SK-N-SH treated with all-trans-retinoic acid at 6 μM for 48 hours (cell line): ENCODE measurements at regions not wholly inside any gene's neighbourhood (a gene's known extent, or its start where the extent isn't known, plus 50 kb on each side); places are given as distances from the start of the nearest gene placed in this dataset.

ENCODE experiments used
- ATAC-seq: fragments of 200-7000 bp; cut with Tn5 transposase; 3 replicates; pipeline ENCODE4 v1.9.1; 2020; ENCODE audit warnings: mild to moderate bottlenecking, moderate library complexity
- ARNTL ChIP-seq: fragments of 450-650 bp; formaldehyde crosslinking; IDR thresholded peaks from 2 replicates; pipeline ENCODE4 v1.5.0; 2020; ENCODE audit warnings: low read depth, mild to moderate bottlenecking, moderate library complexity, borderline replicate concordance
- BACH2 ChIP-seq: fragments of 250-450 bp; sonication (Bioruptor Pico); IDR thresholded peaks from 2 replicates; pipeline ENCODE4 v1.9.0; 2021; ENCODE audit warnings: mild to moderate bottlenecking, borderline replicate concordance
- CREB5 ChIP-seq: fragments of 250-450 bp; sonication (Bioruptor Pico); IDR thresholded peaks from 2 replicates; pipeline ENCODE4 v1.5.1; 2020; ENCODE audit warnings: low read depth, mild to moderate bottlenecking, moderate library complexity
- CSDC2 ChIP-seq: fragments of 250-450 bp; sonication (Bioruptor Pico); IDR thresholded peaks from 2 replicates; pipeline ENCODE4 v1.5.0; 2020; ENCODE audit warnings: mild to moderate bottlenecking, moderate library complexity
- CSRNP3 ChIP-seq: fragments of 250-450 bp; sonication (Bioruptor Pico); IDR thresholded peaks from 2 replicates; pipeline ENCODE4 v1.5.1; 2021; ENCODE audit warnings: mild to moderate bottlenecking, moderate library complexity
- ESRRG ChIP-seq: fragments of 250-450 bp; sonication (Bioruptor Pico); IDR thresholded peaks from 2 replicates; pipeline ENCODE4 v1.6.1; 2021; ENCODE audit warnings: mild to moderate bottlenecking
- GLIS3 ChIP-seq: fragments of 250-450 bp; sonication (Bioruptor Pico); IDR thresholded peaks from 2 replicates; pipeline ENCODE4 v1.5.0; 2020; ENCODE audit warnings: mild to moderate bottlenecking, moderate library complexity
- ISL1 ChIP-seq: fragments of 250-450 bp; sonication (Bioruptor Pico); IDR thresholded peaks from 2 replicates; pipeline ENCODE4 v2.1.2; 2022; ENCODE audit warnings: mild to moderate bottlenecking, moderate library complexity
- OSR1 ChIP-seq: fragments of 250-450 bp; sonication (Bioruptor Pico); IDR thresholded peaks from 2 replicates; pipeline ENCODE4 v1.8.0; 2022; ENCODE audit warnings: moderate library complexity, mild to moderate bottlenecking, inconsistent platforms
- POU6F1 ChIP-seq: fragments of 250-450 bp; sonication (Bioruptor Pico); IDR thresholded peaks from 2 replicates; pipeline ENCODE4 v1.8.0; 2021; ENCODE audit warnings: low read depth, mild to moderate bottlenecking, moderate library complexity, borderline replicate concordance
- PPARA ChIP-seq: fragments of 250-450 bp; sonication (Bioruptor Pico); IDR thresholded peaks from 2 replicates; pipeline ENCODE4 v1.5.0; 2020; ENCODE audit warnings: mild to moderate bottlenecking, borderline replicate concordance
- RARB ChIP-seq: fragments of 250-450 bp; sonication (Bioruptor Pico); IDR thresholded peaks from 2 replicates; pipeline ENCODE4 v1.8.0; 2021; ENCODE audit warnings: mild to moderate bottlenecking, moderate library complexity
- SNAI2 ChIP-seq: fragments of 250-450 bp; sonication (Bioruptor Pico); IDR thresholded peaks from 2 replicates; pipeline ENCODE4 v1.5.0; 2020; ENCODE audit warnings: mild to moderate bottlenecking, moderate library complexity
- TCF4 ChIP-seq: fragments of 250-450 bp; sonication (Bioruptor Pico); IDR thresholded peaks from 2 replicates; pipeline ENCODE4 v1.8.0; 2021; ENCODE audit warnings: mild to moderate bottlenecking, moderate library complexity, borderline replicate concordance
- TOX ChIP-seq: fragments of 250-450 bp; sonication (Bioruptor Pico); IDR thresholded peaks from 2 replicates; pipeline ENCODE4 v1.8.0; 2021; ENCODE audit warnings: mild to moderate bottlenecking, moderate library complexity, borderline replicate concordance
- TSHZ2 ChIP-seq: fragments of 250-450 bp; sonication (Bioruptor Pico); IDR thresholded peaks from 2 replicates; pipeline ENCODE4 v1.5.0; 2020; ENCODE audit warnings: mild to moderate bottlenecking, moderate library complexity
- ZC3H10 ChIP-seq: fragments of 250-450 bp; sonication (Bioruptor Pico); IDR thresholded peaks from 2 replicates; pipeline ENCODE4 v1.5.1; 2021; ENCODE audit warnings: mild to moderate bottlenecking, moderate library complexity
- ZFP3 ChIP-seq: fragments of 250-450 bp; sonication (Bioruptor Pico); IDR thresholded peaks from 2 replicates; pipeline ENCODE4 v1.5.0; 2020; ENCODE audit warnings: mild to moderate bottlenecking, moderate library complexity
- ZFP30 ChIP-seq: fragments of 450-650 bp; formaldehyde crosslinking; IDR thresholded peaks from 2 replicates; pipeline ENCODE4 v1.5.0; 2022; ENCODE audit warnings: mild to moderate bottlenecking, moderate library complexity
- ZNF565 ChIP-seq: fragments of 450-650 bp; formaldehyde crosslinking; conservative IDR thresholded peaks from 2 replicates; pipeline ENCODE4 v1.5.0; 2020; ENCODE audit warnings: low read depth, mild to moderate bottlenecking, moderate library complexity
- ZNF70 ChIP-seq: fragments of 450-650 bp; formaldehyde crosslinking; IDR thresholded peaks from 2 replicates; pipeline ENCODE4 v1.5.0; 2020; ENCODE audit warnings: mild to moderate bottlenecking, moderate library complexity
- ZNF8 ChIP-seq: fragments of 450-650 bp; formaldehyde crosslinking; IDR thresholded peaks from 2 replicates; pipeline ENCODE4 v1.5.0; 2020; ENCODE audit warnings: mild to moderate bottlenecking, moderate library complexity
- TF ChIP-seq, protein P1 (sequence below): fragments of 250-450 bp; sonication (Bioruptor Pico); IDR thresholded peaks from 2 replicates; pipeline ENCODE4 v1.8.0; 2020; ENCODE audit warnings: mild to moderate bottlenecking, moderate library complexity, borderline replicate concordance

- ATAC-seq, result no peak
- TF ChIP-seq ZNF70 (CRISPR knock-in tag) (no peak), TCF4 (peak; percentile 78), CSDC2 (no peak)
These were observed 63.3 kb upstream of the THSD7A start for GRCh38 chr7:11895337-11895736.

- ATAC-seq, result no peak
- TF ChIP-seq, protein P1, sequence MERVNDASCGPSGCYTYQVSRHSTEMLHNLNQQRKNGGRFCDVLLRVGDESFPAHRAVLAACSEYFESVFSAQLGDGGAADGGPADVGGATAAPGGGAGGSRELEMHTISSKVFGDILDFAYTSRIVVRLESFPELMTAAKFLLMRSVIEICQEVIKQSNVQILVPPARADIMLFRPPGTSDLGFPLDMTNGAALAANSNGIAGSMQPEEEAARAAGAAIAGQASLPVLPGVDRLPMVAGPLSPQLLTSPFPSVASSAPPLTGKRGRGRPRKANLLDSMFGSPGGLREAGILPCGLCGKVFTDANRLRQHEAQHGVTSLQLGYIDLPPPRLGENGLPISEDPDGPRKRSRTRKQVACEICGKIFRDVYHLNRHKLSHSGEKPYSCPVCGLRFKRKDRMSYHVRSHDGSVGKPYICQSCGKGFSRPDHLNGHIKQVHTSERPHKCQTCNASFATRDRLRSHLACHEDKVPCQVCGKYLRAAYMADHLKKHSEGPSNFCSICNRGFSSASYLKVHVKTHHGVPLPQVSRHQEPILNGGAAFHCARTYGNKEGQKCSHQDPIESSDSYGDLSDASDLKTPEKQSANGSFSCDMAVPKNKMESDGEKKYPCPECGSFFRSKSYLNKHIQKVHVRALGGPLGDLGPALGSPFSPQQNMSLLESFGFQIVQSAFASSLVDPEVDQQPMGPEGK (CRISPR knock-in tag), result no peak
- no peak for TF ChIP-seq POU6F1 (CRISPR knock-in tag)
- no peak for TF ChIP-seq TOX (CRISPR knock-in tag)
- no peak for TF ChIP-seq CSDC2
- no peak for TF ChIP-seq ZNF8 (CRISPR knock-in tag)
- no peak for TF ChIP-seq BACH2 (CRISPR knock-in tag)
- TF ChIP-seq TSHZ2, result peak; percentile 18; the same call in 1 of the 2 replicates
- no peak for TF ChIP-seq ZFP30 (CRISPR knock-in tag)
- TF ChIP-seq ZC3H10, result no peak
- no peak for TF ChIP-seq SNAI2 (CRISPR knock-in tag)
- TF ChIP-seq CSRNP3 (CRISPR knock-in tag), result no peak
- TF ChIP-seq TCF4, result peak; percentile 64
- TF ChIP-seq ISL1 (CRISPR knock-in tag), result peak; percentile 59
- no peak for TF ChIP-seq GLIS3 (CRISPR knock-in tag)
- no peak for TF ChIP-seq ESRRG (CRISPR knock-in tag)
- no peak for TF ChIP-seq ZNF70 (CRISPR knock-in tag)
- TF ChIP-seq ZFP3 (CRISPR knock-in tag), result no peak
- TF ChIP-seq ZNF565 (CRISPR knock-in tag), result no peak
- no peak for TF ChIP-seq RARB (CRISPR knock-in tag)
- no peak for TF ChIP-seq PPARA (CRISPR knock-in tag)
- no peak for TF ChIP-seq ARNTL
- TF ChIP-seq CREB5, result no peak
- TF ChIP-seq, all 23 proteins: peak for 3
These were observed 64.7 kb upstream of the THSD7A start for GRCh38 chr7:11896663-11897062.

GRCh38 chr7:11899247-11899646, 67.2 kb upstream of the THSD7A start:
- no peak for ATAC-seq
- TF ChIP-seq ISL1 (CRISPR knock-in tag) (no peak; the same call in 1 of the 2 replicates), ZC3H10 (no peak), CSDC2 (no peak), RARB (CRISPR knock-in tag) (no peak), TCF4 (no peak), OSR1 (CRISPR knock-in tag) (no peak), ZNF70 (CRISPR knock-in tag) (no peak), ZFP3 (CRISPR knock-in tag) (no peak), ARNTL (no peak), CREB5 (no peak), ESRRG (CRISPR knock-in tag) (no peak), GLIS3 (CRISPR knock-in tag) (no peak), ZNF8 (CRISPR knock-in tag) (no peak), CSRNP3 (CRISPR knock-in tag) (no peak), TOX (CRISPR knock-in tag) (no peak), ZNF565 (CRISPR knock-in tag) (no peak), ZFP30 (CRISPR knock-in tag) (no peak)
